HCT116 (cell line): ENCODE measurements at regions not wholly inside any gene's neighbourhood (a gene's known extent, or its start where the extent isn't known, plus 50 kb on each side); places are given as distances from the start of the nearest gene placed in this dataset.

ENCODE experiments used
- CEBPB ChIP-seq: IDR thresholded peaks from 2 replicates; pipeline ENCODE4 v1.6.1; 2012; ENCODE audit warnings: low read depth
- ELF1 ChIP-seq: IDR thresholded peaks from 2 replicates; pipeline ENCODE4 v1.6.1; 2012; ENCODE audit warnings: low read depth, borderline replicate concordance
- EZH2 ChIP-seq: fragments of 200-600 bp; sonication (generic); IDR thresholded peaks from 2 replicates; pipeline ENCODE4 v1.6.1; 2017; ENCODE audit warnings: antibody characterized with exemption, mixed run types
- JUND ChIP-seq: IDR thresholded peaks from 2 replicates; pipeline ENCODE4 v1.6.1; 2012
- POLR2A ChIP-seq: IDR thresholded peaks from 2 replicates; pipeline ENCODE4 v1.7.0; 2011; ENCODE audit warnings: borderline replicate concordance; ENCODE audit not compliant: insufficient read depth, insufficient read length; ENCODE audit errors: extremely low read depth
- RAD21 ChIP-seq: IDR thresholded peaks from 2 replicates; pipeline ENCODE4 v1.6.1; 2012; ENCODE audit warnings: low read depth, mild to moderate bottlenecking
- ZFX ChIP-seq: fragments of 450-650 bp; IDR thresholded peaks from 2 replicates; pipeline ENCODE4 v1.6.1; 2017
- TF ChIP-seq, protein P1 (sequence below): IDR thresholded peaks from 2 replicates; pipeline ENCODE4 v1.6.1; 2012
- TF ChIP-seq, protein P2 (sequence below), 3 experiments: fragments of 200-600 bp in 1 of 3; sonication (generic) in 1 of 3; IDR thresholded peaks in 2 of 3; conservative IDR thresholded peaks in 1 of 3; 2 replicates each; pipeline ENCODE4 v1.5.1; 2012 to 2017; ENCODE audit warnings: low read depth in 2 of 3, low read length in 2 of 3, antibody characterized with exemption in 1 of 3, borderline replicate concordance in 1 of 3, control low read depth in 1 of 3, mild to moderate bottlenecking in 1 of 3, mixed read lengths in 1 of 3, mixed run types in 1 of 3, moderate library complexity in 1 of 3; ENCODE audit not compliant: insufficient read depth in 1 of 3
- TF ChIP-seq, protein P3 (sequence below): IDR thresholded peaks from 2 replicates; pipeline ENCODE4 v1.6.1; 2012; ENCODE audit warnings: low read depth

DNA sequence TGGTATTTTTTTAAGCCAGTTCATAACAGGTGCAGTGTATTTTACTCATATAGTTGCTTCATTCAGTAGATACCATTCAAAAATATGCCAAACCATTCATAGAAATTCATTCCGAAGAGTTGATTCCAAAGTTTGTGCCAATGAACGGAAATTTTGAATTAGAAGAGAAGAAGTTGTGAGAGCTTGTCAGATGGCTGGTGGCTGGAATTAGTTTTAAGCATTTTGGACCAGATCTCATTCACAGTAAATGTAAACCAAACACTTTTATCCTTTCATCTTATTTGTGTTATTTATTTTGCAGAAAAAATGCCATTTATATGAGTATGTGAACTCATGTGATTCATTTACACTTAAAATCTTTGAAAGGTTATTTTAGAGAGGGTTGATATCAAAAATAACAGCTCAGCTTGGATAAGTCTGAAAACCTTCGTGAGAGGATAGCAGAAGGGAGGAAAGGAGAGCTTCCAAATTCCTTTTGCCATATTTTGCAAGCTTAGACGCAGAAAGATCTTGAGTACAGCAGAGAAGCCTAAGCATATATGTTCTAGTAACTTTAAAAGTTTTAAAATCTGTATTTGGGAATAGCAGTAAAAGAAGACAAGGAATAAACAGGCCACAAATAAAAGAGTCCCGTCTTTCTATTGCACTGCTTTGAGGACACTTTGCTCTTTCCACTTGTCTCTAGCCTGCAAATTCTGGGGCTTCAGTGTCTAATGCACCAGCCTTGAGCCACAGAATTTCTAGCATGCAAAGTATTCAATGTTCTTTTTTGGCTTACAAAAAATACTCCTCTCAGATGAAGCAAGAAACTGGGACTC, 253.6 kb upstream of the FLRT2 start:
- TF ChIP-seq, protein P1, sequence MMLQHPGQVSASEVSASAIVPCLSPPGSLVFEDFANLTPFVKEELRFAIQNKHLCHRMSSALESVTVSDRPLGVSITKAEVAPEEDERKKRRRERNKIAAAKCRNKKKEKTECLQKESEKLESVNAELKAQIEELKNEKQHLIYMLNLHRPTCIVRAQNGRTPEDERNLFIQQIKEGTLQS = no peak
- TF ChIP-seq, protein P2, sequence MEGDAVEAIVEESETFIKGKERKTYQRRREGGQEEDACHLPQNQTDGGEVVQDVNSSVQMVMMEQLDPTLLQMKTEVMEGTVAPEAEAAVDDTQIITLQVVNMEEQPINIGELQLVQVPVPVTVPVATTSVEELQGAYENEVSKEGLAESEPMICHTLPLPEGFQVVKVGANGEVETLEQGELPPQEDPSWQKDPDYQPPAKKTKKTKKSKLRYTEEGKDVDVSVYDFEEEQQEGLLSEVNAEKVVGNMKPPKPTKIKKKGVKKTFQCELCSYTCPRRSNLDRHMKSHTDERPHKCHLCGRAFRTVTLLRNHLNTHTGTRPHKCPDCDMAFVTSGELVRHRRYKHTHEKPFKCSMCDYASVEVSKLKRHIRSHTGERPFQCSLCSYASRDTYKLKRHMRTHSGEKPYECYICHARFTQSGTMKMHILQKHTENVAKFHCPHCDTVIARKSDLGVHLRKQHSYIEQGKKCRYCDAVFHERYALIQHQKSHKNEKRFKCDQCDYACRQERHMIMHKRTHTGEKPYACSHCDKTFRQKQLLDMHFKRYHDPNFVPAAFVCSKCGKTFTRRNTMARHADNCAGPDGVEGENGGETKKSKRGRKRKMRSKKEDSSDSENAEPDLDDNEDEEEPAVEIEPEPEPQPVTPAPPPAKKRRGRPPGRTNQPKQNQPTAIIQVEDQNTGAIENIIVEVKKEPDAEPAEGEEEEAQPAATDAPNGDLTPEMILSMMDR (IDR thresholded peaks at IDR 0.05 in 2 of 3, conservative IDR thresholded peaks at IDR 0.05 in 1 of 3; ENCODE audit: borderline replicate concordance in 1 of 3, insufficient read depth in 1 of 3, low read depth in 2 of 3, low read length in 2 of 3) = no peak
- no peak for TF ChIP-seq JUND
- TF ChIP-seq RAD21 = no peak
- TF ChIP-seq CEBPB = no peak
- no peak for TF ChIP-seq EZH2
- no peak for TF ChIP-seq POLR2A
- TF ChIP-seq ZFX = no peak
- TF ChIP-seq ELF1 = no peak
- TF ChIP-seq, protein P3, sequence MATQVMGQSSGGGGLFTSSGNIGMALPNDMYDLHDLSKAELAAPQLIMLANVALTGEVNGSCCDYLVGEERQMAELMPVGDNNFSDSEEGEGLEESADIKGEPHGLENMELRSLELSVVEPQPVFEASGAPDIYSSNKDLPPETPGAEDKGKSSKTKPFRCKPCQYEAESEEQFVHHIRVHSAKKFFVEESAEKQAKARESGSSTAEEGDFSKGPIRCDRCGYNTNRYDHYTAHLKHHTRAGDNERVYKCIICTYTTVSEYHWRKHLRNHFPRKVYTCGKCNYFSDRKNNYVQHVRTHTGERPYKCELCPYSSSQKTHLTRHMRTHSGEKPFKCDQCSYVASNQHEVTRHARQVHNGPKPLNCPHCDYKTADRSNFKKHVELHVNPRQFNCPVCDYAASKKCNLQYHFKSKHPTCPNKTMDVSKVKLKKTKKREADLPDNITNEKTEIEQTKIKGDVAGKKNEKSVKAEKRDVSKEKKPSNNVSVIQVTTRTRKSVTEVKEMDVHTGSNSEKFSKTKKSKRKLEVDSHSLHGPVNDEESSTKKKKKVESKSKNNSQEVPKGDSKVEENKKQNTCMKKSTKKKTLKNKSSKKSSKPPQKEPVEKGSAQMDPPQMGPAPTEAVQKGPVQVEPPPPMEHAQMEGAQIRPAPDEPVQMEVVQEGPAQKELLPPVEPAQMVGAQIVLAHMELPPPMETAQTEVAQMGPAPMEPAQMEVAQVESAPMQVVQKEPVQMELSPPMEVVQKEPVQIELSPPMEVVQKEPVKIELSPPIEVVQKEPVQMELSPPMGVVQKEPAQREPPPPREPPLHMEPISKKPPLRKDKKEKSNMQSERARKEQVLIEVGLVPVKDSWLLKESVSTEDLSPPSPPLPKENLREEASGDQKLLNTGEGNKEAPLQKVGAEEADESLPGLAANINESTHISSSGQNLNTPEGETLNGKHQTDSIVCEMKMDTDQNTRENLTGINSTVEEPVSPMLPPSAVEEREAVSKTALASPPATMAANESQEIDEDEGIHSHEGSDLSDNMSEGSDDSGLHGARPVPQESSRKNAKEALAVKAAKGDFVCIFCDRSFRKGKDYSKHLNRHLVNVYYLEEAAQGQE = no peak
